OCI-LY3 (cell line): ENCODE measurements at regions not wholly inside any gene's neighbourhood (a gene's known extent, or its start where the extent isn't known, plus 50 kb on each side); places are given as distances from the start of the nearest gene placed in this dataset.

ENCODE experiments used
- H2AFZ ChIP-seq: fragments of 200-600, 300-600 bp; shearing (Covaris generic); 2 replicates; pipeline ENCODE4 v1.6.0; 2014; ENCODE audit warnings: antibody characterized with exemption, low read depth, low read length
- H3K27ac ChIP-seq: fragments of 200-600, 300-600 bp; sonication (generic); 2 replicates; pipeline ENCODE4 v1.5.1; 2014; ENCODE audit warnings: mild to moderate bottlenecking, low read length, moderate library complexity, mixed read lengths
- H3K27me3 ChIP-seq: fragments of 200-600, 300-600 bp; sonication (generic); 2 replicates; pipeline ENCODE4 v1.6.1; 2014; ENCODE audit warnings: low read depth, low read length, mixed read lengths
- H3K36me3 ChIP-seq: fragments of 200-600, 300-600 bp; sonication (generic); replicated peaks from 2 replicates; pipeline ENCODE3; 2014; ENCODE audit warnings: low read depth, low read length, mixed read lengths
- H3K4me1 ChIP-seq: fragments of 300-600, 200-600 bp; sonication (generic); 2 replicates; pipeline ENCODE4 v1.6.1; 2014; ENCODE audit warnings: low read length, mixed read lengths
- H3K4me2 ChIP-seq: fragments of 200-600, 300-600 bp; sonication (generic); 2 replicates; pipeline ENCODE4 v1.6.1; 2014; ENCODE audit warnings: low read length, mixed read lengths
- H3K4me3 ChIP-seq: fragments of 300-600, 200-600 bp; sonication (generic); 2 replicates; pipeline ENCODE4 v1.5.1; 2014; ENCODE audit warnings: antibody characterized with exemption, mild to moderate bottlenecking, low read length, moderate library complexity
- H3K79me2 ChIP-seq: fragments of 300-600, 200-600 bp; shearing (Covaris generic); 2 replicates; pipeline ENCODE4 v1.6.1; 2014; ENCODE audit warnings: mild to moderate bottlenecking, low read length, mixed read lengths
- H3K9ac ChIP-seq: fragments of 300-600, 200-600 bp; shearing (Covaris generic); 2 replicates; pipeline ENCODE4 v1.6.0; 2014; ENCODE audit warnings: mild to moderate bottlenecking, low read length, moderate library complexity
- H3K9me3 ChIP-seq: fragments of 200-600, 300-600 bp; shearing (Covaris generic); 2 replicates; pipeline ENCODE4 v1.6.1; 2014; ENCODE audit warnings: low read length, mixed read lengths; ENCODE audit not compliant: insufficient read depth
- H4K20me1 ChIP-seq: fragments of 200-600, 300-600 bp; sonication (generic); 2 replicates; pipeline ENCODE4 v1.6.1; 2016; ENCODE audit warnings: low read length, mixed read lengths; ENCODE audit not compliant: insufficient read depth
- EZH2phosphoT487 ChIP-seq: fragments of 200-600 bp; shearing (Covaris generic); IDR thresholded peaks from 2 replicates; pipeline ENCODE4 v1.6.1; 2018; ENCODE audit warnings: antibody characterized with exemption, mixed run types, low read depth
- TF ChIP-seq, protein P1 (sequence below): fragments of 200-600, 300-600 bp; sonication (generic); IDR thresholded peaks from 2 replicates; pipeline ENCODE4 v1.5.1; 2014; ENCODE audit warnings: antibody characterized with exemption, low read length, low read depth

DNA sequence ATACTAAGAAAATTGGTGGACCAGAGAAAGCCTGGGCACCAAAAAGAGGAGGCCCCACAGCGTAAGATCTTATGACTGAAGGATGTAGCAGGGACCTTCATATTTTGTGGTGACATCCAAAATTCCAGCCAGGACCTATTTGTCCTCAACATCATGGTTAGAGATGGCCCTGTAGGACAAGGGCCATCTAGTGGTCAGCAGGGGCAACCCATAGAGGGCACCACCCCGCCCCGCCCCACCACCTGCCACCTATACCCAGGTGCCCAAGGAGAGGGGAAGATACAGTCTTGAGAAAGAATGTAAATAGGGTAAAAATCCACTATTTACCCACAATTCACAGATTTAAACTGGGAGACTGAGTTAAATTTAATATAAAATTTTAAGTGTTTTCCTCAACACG lies 59.6 kb upstream of the TMEM163 start:
- H3K4me2 ChIP-seq, result no peak overlapping the region
- no peaks in the 10 kb centered on the region for H3K27me3 ChIP-seq
- H3K9ac ChIP-seq, result no peak overlapping the region
- H4K20me1 ChIP-seq, result no peaks in the 10 kb centered on the region
- H3K36me3 ChIP-seq, result no peaks in the 10 kb centered on the region
- no peaks in the 10 kb centered on the region for H3K9me3 ChIP-seq
- no peak overlapping the region for H3K4me3 ChIP-seq
- peaks cover 16% of the 10 kb centered on the region for H3K4me1 ChIP-seq
- no peaks in the 10 kb centered on the region for H3K79me2 ChIP-seq
- no peak overlapping the region for H2AFZ ChIP-seq
- no peak for TF ChIP-seq EZH2phosphoT487
- TF ChIP-seq, protein P1, sequence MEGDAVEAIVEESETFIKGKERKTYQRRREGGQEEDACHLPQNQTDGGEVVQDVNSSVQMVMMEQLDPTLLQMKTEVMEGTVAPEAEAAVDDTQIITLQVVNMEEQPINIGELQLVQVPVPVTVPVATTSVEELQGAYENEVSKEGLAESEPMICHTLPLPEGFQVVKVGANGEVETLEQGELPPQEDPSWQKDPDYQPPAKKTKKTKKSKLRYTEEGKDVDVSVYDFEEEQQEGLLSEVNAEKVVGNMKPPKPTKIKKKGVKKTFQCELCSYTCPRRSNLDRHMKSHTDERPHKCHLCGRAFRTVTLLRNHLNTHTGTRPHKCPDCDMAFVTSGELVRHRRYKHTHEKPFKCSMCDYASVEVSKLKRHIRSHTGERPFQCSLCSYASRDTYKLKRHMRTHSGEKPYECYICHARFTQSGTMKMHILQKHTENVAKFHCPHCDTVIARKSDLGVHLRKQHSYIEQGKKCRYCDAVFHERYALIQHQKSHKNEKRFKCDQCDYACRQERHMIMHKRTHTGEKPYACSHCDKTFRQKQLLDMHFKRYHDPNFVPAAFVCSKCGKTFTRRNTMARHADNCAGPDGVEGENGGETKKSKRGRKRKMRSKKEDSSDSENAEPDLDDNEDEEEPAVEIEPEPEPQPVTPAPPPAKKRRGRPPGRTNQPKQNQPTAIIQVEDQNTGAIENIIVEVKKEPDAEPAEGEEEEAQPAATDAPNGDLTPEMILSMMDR, result peak; percentile 54
- H3K27ac ChIP-seq, result no peak overlapping the region

GRCh38 chr2:134780972-134781371 lies 57.4 kb upstream of the ACMSD start:
- Histone ChIP-seq H3K4me1 (peaks cover 13% of the 10 kb centered on the region), H3K4me3 (no peak overlapping the region), H3K9me3 (no peaks in the 10 kb centered on the region), H3K9ac (no peak overlapping the region), H3K27ac (no peak overlapping the region), H2AFZ (no peak overlapping the region), H3K4me2 (no peak overlapping the region), H3K27me3 (no peaks in the 10 kb centered on the region), H3K36me3 (no peaks in the 10 kb centered on the region), H4K20me1 (no peaks in the 10 kb centered on the region), H3K79me2 (no peaks in the 10 kb centered on the region)
- no peak for TF ChIP-seq EZH2phosphoT487
- TF ChIP-seq, protein P1, result no peak

DNA sequence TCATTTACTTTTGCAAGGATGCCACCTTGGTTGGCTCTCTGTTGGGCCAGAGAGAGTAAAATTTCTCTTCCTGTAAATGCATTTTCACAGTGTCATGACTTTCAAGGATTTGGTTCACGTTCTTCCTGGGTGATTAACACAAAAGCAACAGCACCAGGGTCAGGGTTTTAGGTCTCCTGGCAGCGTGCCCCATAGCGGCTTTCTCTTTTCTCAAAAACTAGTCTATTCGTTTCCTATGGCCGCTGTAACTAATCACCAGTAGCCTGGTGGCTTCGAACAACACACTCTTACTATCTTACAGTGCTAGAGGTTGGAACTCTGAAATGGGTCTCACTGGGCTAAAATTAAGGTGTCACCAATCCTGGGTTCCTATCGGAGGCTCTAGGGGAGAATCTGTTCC lies 56.3 kb upstream of the ACMSD start:
- Histone ChIP-seq H3K27me3 (no peaks in the 10 kb centered on the region), H2AFZ (no peak overlapping the region), H3K4me3 (no peak overlapping the region), H3K4me1 (peaks cover 13% of the 10 kb centered on the region), H3K36me3 (no peaks in the 10 kb centered on the region), H3K79me2 (no peaks in the 10 kb centered on the region), H3K9me3 (no peaks in the 10 kb centered on the region), H3K27ac (no peak overlapping the region), H4K20me1 (no peaks in the 10 kb centered on the region), H3K9ac (no peak overlapping the region), H3K4me2 (no peak overlapping the region)
- TF ChIP-seq, protein P1, result no peak
- TF ChIP-seq EZH2phosphoT487, result no peak

- Histone ChIP-seq H3K4me2 (no peak overlapping the region), H3K27me3 (no peaks in the 10 kb centered on the region), H3K9me3 (no peaks in the 10 kb centered on the region), H3K79me2 (no peaks in the 10 kb centered on the region), H3K9ac (no peak overlapping the region), H3K27ac (no peak overlapping the region), H3K4me3 (no peak overlapping the region), H3K4me1 (peaks cover 13% of the 10 kb centered on the region), H2AFZ (no peak overlapping the region), H3K36me3 (no peaks in the 10 kb centered on the region), H4K20me1 (no peaks in the 10 kb centered on the region)
- TF ChIP-seq, protein P1, result no peak
- TF ChIP-seq EZH2phosphoT487, result no peak
Measured at GRCh38 chr2:134782792-134783191, 55.6 kb upstream of the ACMSD start.
